ENCODE measurements at regions not wholly inside any gene's neighbourhood (a gene's known extent, or its start where the extent isn't known, plus 50 kb on each side); places are given as distances from the start of the nearest gene placed in this dataset.

GRCh38 chr7:115647712-115648111, 382.9 kb downstream of the TFEC start:
- TF ChIP-seq CTCF (conservative IDR thresholded peaks at IDR 0.05; ENCODE audit: low read depth, low read length): no peak
- H3K4me3 ChIP-seq (ENCODE audit: low read depth, low read length): no peak overlapping the region
- no peak for DNase-seq (ENCODE audit: low read depth)

GRCh38 chr7:115642194-115642593, 388.4 kb downstream of the TFEC start:
- H3K4me3 ChIP-seq (ENCODE audit: low read depth, low read length): no peak overlapping the region
- no peak for TF ChIP-seq CTCF (conservative IDR thresholded peaks at IDR 0.05; ENCODE audit: low read depth, low read length)
- DNase-seq (ENCODE audit: low read depth): no peak

- DNase-seq (ENCODE audit: low read depth): no peak
- no peak for TF ChIP-seq CTCF (conservative IDR thresholded peaks at IDR 0.05; ENCODE audit: low read depth, low read length)
- no peak overlapping the region for H3K4me3 ChIP-seq (ENCODE audit: low read depth, low read length)
Measured at GRCh38 chr7:115638853-115639252, 391.7 kb downstream of the TFEC start.

GRCh38 chr7:115637128-115637527, 393.4 kb downstream of the TFEC start:
- DNase-seq (ENCODE audit: low read depth): no peak
- no peak overlapping the region for H3K4me3 ChIP-seq (ENCODE audit: low read depth, low read length)
- no peak for TF ChIP-seq CTCF (conservative IDR thresholded peaks at IDR 0.05; ENCODE audit: low read depth, low read length)

- no peak for TF ChIP-seq CTCF (conservative IDR thresholded peaks at IDR 0.05; ENCODE audit: low read depth, low read length)
- no peak for DNase-seq (ENCODE audit: low read depth)
- H3K4me3 ChIP-seq (ENCODE audit: low read depth, low read length): no peak overlapping the region
Measured at GRCh38 chr7:115635876-115636275, 394.7 kb downstream of the TFEC start.

GRCh38 chr7:115635376-115635775, 395.2 kb downstream of the TFEC start:
- no peak overlapping the region for H3K4me3 ChIP-seq (ENCODE audit: low read depth, low read length)
- TF ChIP-seq CTCF (conservative IDR thresholded peaks at IDR 0.05; ENCODE audit: low read depth, low read length): no peak
- no peak for DNase-seq (ENCODE audit: low read depth)

GRCh38 chr7:115634633-115635032, 395.9 kb downstream of the TFEC start:
- no peak for TF ChIP-seq CTCF (conservative IDR thresholded peaks at IDR 0.05; ENCODE audit: low read depth, low read length)
- H3K4me3 ChIP-seq (ENCODE audit: low read depth, low read length): no peak overlapping the region
- no peak for DNase-seq (ENCODE audit: low read depth)
